GM21737 (cell line): ENCODE measurements at regions not wholly inside any gene's neighbourhood (a gene's known extent, or its start where the extent isn't known, plus 50 kb on each side); places are given as distances from the start of the nearest gene placed in this dataset.

ENCODE experiments used
- ATAC-seq: cut with Tn5 transposase; IDR thresholded peaks from one replicate; pipeline ENCODE4 v1.9.1; 2021; ENCODE audit warnings: mild to moderate bottlenecking, moderate library complexity; ENCODE audit not compliant: unreplicated experiment

DNA sequence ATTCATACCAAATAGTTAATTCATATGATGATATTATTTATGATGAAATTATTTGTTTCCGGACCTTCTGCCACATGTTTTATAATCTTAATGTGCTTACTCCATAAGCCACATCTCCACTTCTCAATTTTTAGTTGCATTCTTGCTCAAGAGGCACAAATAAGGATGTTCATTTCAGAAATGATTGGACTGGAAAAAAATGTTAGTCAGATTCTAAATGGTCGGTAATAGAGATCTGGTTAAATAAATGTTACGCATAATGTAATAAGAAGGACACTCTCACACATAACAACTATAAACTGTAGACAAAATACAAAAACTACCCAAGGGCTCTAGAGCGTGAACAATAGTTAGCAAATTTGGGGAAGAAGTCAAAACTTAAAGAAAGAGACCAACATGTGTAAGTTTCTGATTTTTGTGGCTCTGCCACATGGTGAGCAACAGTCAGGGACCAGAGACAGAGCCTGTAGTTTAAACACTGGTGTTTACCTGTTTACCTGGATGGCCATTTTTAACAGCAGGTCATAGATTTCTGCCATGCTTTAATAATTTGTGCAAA lies 554.3 kb upstream of the CLINT1 start:
- ATAC-seq = no peak

DNA sequence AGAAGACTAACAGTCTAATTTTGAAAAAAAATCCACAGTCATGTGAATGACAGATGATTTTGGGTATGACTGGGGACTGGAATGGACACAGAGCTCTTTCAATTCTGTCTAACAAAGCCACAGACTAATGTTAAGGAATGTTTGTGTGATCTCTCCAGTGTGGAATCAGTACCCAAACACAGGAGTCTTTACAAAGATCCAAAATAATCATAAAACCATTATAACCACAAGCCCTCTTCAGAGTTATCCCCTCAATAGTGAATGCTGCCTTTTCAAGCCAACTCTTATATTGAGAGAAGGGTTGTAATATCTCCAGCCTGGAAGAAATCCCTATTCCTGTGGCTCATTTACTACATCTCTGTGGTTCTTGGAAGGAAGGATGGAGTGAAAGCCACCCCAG lies 552.0 kb upstream of the CLINT1 start:
- no peak for ATAC-seq

DNA sequence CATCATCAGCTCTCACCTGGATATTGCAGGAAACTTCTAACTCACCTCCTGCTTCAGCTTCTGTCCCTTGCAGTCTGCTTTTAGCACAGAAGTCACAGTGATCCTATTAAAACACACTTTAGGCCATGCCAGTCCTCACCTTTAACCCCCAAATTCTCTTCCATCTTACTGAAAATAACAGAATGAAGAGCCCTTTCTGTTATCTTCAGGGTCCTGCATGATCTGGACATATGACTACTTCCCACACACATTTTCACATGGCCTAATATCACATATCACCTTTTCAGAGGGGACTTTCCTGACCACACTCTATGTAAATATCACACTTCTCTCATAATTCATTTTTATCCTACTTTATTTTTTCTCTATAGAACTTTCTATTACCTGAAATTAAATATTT lies 550.6 kb upstream of the CLINT1 start:
- no peak for ATAC-seq

DNA sequence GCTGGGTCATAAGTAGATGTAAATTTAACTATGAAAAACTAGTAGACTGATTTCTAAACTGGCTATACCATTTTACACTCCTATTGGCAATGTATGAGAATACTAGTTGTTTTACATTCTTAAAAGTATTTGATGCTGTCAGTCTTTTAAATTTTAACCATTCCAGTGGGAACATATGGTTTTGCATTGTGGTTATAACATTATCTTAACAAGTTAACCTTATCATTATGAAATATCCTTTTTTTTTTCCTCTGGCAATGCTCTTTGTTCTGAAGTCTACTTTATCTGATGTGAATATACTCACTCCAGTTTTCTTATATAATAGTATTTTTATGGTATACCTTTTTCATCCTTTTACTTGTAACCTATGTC lies 548.9 kb upstream of the CLINT1 start:
- no peak for ATAC-seq

DNA sequence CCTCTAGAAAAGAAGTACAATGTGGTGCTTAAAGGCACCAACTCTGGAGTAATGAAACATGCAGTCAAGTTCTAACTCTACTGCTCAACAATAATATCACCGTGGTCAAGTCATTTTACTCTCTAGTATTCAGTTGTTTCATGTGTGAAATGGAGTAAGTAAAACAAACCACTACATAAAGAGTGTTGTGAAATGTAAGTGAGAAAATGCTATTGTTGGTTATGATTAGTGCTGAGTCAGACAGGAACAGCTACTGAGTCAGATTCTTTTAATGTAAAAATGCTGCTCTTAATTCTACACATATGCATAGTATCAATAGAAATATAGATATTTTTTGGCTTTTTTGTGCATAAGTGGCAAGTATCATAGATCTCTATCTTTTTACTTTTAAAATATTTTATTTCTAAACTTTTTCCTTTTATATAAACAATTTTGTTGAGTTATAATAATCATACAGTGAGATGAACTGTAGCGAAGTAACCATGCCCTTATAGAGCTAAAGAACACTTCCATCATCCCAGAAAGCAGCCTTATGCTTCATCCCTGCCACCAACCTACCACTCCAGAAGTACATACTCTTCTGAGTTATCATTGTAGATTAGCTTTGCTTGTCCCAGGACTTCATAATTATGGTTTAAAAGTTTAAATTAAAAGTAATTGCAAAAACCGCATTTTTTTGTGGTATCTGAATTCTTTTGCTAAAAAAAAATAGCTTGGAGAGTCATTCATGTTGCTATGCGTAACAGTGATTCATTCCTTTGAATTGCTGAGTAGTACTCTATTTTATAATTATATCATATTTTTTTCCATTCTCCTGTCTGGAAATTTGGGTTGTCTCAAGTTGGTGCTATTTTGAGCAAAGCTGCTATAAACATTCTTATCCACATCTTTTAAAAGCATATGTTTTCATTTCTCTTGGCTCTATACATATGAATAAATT lies 548.2 kb upstream of the CLINT1 start:
- no peak for ATAC-seq

DNA sequence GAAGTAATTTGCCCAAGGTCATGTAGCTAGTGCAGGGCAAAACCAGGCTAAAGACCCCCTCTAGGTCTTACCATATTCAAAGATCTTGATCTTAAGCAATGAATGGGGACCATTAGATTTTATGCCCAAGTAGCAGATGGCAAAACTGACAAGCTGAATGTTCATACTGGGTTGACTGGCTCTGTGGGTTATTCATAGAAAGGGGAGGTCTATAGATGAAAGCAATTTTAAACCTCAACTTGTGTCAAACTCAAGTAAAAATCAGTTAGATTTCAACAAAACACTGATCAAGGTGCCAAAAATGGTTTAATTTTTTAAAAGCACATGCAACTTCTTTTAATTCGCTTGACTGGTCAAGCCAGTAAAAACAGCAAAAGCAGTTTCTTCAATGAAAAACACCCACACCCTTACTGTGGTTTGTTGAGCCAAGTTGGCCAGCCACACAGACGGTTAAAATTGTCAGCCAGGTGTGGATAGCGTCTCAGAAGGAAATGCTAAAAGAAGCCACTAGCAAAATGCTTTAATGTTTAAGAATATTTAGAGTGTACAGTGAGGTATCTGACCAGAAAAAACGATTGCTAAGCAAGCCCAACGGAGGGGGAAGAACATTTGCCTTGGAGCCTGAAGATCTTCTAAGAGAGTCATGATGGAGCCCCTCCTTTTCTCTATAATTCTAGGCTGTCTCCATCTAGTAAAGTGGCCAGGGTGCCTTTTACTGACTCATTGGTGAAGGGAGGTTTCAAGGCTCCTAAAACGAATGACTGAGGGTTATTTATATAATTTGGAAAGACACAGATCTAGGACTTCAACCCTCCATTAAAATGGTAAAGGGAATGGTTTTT lies 539.6 kb upstream of the CLINT1 start:
- peak; percentile 81 for ATAC-seq

DNA sequence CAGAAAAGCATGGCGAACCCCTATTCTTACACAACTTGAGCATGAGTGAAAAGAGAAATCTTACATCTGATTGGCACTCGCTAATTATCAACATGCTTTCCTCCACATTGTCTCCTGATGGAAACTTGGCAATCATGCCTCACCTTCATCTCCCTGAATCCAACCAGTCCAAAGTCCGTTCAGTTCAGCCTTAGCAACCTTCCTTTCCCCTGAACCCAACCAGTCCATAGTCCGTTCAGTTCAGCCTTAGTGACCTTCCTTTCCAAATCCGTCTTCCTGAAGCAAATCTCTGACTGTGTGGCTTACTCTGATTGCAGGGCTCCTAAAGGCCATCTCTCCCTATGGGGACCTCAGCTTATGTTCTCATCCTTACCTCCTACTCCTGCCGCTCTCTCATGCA lies 538.3 kb upstream of the CLINT1 start:
- ATAC-seq = no peak

DNA sequence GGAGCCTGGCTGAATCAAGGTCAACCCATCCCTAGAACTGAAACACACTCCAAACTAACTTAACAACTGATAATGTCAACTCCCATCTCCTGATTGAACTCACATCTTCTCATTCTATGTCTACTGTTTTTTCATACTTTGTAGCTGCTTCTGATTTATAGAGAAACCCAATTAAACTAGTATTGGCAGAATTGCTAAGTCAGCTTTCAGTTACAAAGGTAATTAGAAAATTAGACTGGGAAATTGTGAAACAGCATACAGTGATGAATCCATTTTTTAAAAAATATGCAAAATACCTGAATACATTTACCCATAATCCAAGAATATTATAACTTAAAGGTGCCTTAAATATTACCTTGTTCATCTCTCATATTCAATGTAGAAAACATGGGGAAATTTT lies 535.2 kb upstream of the CLINT1 start:
- ATAC-seq = no peak

DNA sequence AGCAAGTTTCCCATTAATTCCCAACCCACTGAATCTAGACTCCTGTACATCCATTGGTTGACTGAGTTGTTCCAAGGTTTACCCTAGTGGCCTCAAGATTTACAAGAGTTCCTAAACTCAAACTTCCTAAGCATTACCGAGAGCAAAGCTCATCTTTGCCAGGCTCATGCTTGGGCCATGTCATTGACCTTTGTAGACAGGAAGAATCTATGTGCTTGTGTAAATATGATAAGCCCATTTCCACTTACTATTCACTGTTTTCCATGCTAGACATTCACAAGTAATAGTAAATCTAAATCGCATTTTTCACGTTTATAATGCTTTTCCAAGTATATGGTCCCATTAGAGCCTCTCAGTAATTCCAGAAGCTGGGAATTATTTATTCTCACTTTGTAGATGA lies 534.5 kb upstream of the CLINT1 start:
- ATAC-seq = no peak

DNA sequence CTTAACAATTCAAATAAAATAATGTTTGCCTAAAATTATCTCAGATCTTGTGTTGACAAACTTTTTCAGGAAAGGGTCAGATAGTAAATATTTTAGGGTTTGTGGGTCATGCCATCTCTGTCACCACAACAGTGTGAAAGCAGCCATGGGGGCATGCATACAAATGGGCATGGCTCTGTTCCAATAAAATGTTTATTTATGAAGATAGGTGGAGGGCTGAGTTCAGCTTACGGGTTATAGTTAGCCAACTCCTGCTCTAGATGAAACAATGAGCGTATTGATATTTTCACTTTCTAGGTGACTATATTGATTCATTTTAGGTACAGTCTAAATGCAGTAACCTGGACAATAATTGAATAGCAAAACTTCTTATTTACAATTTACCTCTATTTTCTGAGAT lies 533.8 kb upstream of the CLINT1 start:
- no peak for ATAC-seq

DNA sequence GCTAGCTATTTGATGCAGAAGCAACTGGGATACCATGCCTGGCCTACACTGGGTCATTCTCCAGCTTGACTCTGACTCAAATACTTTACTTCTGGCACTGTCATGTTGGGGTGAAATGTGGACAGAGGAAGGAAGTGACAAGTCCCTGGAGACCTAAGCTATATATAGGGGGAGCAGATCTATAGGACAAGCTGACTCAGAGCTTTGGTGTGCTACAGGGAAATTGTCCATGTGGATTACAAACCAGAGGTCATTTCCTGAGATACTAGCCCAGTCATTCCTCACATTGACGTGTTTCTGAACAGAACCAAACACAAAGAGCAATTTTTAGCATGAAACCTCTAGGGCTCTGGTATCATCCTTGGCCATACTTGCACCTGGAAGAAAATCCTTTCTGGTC lies 531.6 kb upstream of the CLINT1 start:
- peak; percentile 79 for ATAC-seq

DNA sequence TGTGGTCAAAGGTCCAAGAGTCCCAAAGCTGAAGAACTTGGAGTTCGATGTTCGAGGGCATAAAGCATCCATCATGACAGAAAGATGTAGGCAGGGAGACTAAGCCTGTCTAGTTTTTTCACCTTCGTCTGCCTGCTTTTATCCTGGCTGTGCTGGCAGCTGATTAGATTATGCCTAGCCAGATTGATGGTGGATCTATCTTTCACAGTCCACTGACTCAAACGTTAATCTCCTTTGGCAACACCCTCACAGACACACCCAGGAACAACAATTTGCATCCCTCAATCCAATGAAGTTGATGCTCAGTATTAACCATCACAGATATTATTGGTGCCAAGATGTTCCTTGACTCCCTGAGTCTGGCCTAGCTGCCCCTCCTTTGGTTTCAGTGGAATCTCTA lies 530.8 kb upstream of the CLINT1 start:
- no peak for ATAC-seq

DNA sequence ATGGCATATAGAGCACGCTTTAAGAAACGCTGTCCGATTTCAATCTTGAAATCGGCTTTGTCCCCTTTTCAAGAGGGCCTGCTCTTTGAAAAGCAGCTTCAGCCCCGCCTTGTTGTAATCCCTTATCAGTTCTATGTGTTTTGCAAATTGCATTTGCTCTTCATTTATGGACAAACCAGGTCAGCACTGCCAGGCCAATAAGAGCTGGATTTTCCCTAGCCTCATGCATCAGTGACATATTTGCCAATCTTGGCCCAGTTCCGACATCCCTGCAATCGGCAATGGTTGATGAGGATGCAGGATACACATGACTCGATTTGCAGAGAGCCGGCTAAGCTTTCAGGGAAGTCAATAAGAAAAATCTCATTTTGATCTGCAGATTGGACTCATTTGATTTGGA lies 529.1 kb upstream of the CLINT1 start:
- no peak for ATAC-seq

DNA sequence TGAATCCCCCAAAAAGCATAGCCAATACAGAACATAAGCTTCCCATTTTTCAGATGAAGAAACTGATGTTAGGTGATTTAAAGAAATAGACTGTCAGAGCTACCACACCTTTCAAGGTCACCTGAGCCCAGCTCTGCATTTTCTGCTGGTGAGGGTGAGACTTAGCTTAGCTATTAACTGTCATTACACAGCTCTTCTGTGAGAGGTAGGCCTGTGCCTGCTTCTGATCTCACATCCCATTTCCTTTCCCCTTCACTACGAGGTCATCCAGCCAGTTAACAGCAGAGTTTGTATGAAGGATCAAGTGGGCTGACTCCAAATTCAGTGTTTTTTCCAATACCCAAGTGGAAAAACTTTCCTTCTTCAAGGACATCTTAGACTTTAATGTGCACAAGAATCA lies 528.6 kb upstream of the CLINT1 start:
- ATAC-seq = no peak

DNA sequence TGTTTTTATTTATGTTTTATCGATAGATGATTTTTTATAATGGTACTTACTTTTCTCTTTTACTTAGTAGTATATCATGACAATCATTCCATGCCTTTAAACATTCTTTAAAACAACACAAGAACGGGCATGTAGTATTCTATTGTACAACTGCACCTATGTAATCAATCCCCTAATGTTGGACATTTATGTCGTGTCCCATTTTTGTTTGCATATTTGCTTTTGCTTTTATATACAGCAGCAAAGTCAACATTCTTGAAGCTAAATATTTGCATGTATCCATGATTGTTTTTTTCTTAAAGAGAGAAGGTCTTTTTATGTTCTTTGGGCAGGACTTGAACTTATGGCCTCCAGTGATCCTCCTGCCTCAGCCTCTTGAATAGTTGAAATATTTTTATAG lies 527.0 kb upstream of the CLINT1 start:
- no peak for ATAC-seq

DNA sequence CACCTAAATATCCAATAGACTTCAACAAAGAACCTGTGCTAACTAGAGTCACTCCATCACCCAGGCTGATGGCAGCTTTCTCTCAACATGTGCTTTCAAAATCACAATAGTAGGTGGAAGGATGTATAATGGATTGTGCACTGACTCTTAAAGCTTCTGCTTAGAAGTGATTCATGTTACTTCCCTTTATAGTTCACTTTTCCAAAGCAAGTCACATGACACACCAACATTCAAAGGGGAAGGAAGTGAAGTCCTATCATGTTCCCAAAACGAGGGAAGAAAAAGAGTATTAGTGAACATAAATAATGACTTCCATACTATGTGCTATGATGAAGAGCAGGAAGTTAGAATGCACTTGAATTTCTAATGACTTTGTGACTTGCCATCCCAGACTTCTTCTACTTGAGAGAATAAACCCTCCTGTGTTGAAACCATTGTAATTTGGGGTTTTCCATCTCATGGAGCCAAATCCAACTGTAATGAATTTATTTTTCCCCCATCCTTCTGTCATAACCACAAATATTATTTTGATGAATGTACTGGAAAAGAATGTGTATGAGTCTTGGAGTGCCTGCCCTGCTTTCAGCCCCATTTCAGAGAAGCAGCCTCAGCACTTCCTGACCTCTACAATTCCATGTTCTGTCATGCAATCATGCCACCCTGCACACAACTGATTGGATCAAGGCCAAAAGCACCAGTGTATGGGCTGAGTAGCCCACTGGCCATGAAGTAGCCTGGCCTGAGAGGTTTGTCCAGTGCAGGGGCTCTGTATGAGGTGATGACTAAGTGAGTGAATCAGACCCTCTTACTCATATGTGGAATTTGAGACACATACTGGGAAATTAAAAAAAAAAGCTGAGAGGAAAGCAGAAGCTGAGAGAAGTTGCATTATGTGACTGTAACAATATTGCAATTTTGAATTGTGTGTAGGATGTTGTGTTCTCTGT lies 525.9 kb upstream of the CLINT1 start:
- ATAC-seq = no peak

DNA sequence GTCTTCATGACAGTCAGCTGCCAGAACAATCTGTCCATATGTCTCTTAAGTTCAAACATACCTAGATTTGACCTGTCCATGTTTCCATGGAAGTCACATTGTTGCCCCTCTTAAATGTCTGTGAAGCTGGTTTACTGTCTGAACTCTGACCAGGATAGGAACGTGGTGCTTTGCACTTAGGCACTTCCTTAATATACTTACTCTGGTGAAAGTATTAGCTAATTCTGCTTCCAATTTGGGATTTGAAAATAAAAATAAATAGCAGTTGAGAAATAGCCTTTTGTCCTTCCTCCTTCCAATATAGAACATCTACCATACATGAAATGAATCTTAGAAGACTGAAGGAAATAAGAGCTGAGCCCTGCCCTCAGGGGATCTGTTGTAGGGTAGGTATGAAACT lies 524.5 kb upstream of the CLINT1 start:
- ATAC-seq = no peak

DNA sequence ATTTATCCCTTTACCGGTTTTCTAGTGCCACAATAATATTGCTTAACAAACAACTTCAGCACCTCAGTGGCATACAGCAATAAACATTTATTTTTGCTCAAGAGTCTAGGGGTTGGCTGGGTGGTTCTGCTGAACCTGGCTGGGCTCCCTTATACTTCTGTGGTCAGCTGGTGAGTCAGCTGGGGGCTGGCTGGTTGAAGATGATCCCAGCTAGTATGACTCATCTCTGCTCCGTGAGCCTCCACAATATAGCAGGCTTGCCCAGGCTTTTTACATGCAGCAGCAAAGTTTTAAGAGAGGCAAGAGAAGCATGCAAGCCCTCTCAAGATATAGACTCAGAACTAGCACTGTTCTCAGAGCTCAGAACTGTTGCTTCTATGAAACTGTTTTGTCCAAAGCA lies 523.5 kb upstream of the CLINT1 start:
- peak; percentile 70 for ATAC-seq

DNA sequence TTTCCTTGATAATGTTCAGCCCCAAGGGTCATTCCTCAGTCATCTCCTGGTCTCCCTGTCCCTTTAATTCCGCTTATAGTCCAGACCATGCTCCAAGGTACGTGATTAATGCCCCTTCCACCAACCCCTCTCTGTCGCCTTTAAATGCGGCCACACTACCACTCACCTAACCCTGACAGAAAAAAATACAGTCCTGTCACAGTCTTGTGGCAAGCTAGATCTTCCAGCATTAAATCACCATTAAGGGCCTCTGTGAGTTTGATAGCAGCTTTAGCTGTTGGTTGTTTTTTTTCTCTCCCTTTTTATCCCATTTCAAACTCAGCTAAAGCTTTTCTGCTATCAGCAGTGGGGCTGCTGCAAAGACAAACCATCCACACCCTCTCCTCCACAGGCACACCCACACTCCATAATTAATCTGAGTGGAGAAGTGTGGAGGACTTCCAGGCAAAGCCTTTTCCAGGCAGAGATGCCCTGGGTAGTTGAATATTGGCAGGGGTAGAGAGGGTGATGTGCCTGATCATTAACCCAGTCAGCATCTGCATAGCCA lies 522.7 kb upstream of the CLINT1 start:
- no peak for ATAC-seq

DNA sequence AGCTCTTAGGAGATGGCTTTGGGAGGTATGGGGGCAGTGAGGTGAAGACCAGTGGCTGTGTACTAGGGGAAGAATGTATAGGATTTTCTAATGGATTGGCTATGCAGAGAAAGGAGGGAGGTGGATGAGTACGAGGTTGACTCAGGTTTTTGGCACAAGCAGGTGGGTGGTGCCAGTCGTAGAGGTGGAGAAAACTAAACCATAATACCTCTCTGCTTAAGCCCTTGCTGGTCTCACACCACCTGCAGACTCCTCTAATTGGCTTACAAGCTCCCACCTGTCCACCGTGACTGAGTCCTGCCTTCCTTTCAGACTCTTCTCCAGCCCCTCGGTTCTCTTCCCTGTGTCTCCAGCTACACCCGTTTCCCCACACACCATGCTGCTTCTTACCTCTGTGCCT lies 521.7 kb upstream of the CLINT1 start:
- ATAC-seq = no peak
